SK-N-SH (cell line): ENCODE measurements at regions not wholly inside any gene's neighbourhood (a gene's known extent, or its start where the extent isn't known, plus 50 kb on each side); places are given as distances from the start of the nearest gene placed in this dataset.

ENCODE experiments used
- CTCF ChIA-PET: fragments of 300-600, 350-600 bp; formaldehyde crosslinking; extraction: SDS; loops from one replicate; lab custom pipeline; 2021; lab: Yijun Ruan, JAX
- POLR2A ChIA-PET: fragments of 350-600 bp; sonication (Branson Sonifier 250); formaldehyde crosslinking; extraction: SDS; loops from one replicate; lab custom pipeline; 2020; ENCODE audit warnings: antibody characterized with exemption, inconsistent platforms; lab: Yijun Ruan, JAX
- DNase-seq: peaks from one replicate; pipeline ENCODE4 v3.0.0; 2012
- H2AFZ ChIP-seq: fragments of 200-600 bp; sonication (generic); 2 replicates; pipeline ENCODE4 v1.8.1; 2016; ENCODE audit warnings: antibody characterized with exemption, mild to moderate bottlenecking, low read depth
- H3F3A ChIP-seq: fragments of 200-600 bp; sonication (generic); replicated peaks from 2 replicates; pipeline ENCODE3; 2016; ENCODE audit warnings: antibody characterized with exemption, mild to moderate bottlenecking; ENCODE audit not compliant: insufficient read depth
- H3K27ac ChIP-seq, 2 experiments: fragments of 200-500 bp in 1 of 2; fragments of 200-600 bp in 1 of 2; sonication (Bioruptor generic) in 1 of 2; sonication (generic), shearing (Covaris generic) in 1 of 2; 2 replicates each; pipeline versions ENCODE4 v1.5.1 to v1.6.1; 2014 to 2016; ENCODE audit warnings: low read depth in 2 of 2, inconsistent platforms in 1 of 2, low read length in 1 of 2, mild to moderate bottlenecking in 1 of 2, mixed read lengths in 1 of 2
- H3K27me3 ChIP-seq: fragments of 200-600 bp; sonication (generic), shearing (Covaris generic); 2 replicates; pipeline ENCODE4 v1.6.1; 2016; ENCODE audit warnings: mixed run types; ENCODE audit not compliant: insufficient read depth
- H3K36me3 ChIP-seq, 2 experiments: fragments of 200-500 bp in 1 of 2; fragments of 200-600 bp in 1 of 2; sonication (Bioruptor generic) in 1 of 2; sonication (generic) in 1 of 2; replicated peaks in 1 of 2; 2 replicates each; pipeline versions ENCODE3 to v1.5.1; 2014 to 2016; ENCODE audit warnings: low read length in 1 of 2, mild to moderate bottlenecking in 1 of 2; ENCODE audit not compliant: insufficient read depth in 2 of 2, control insufficient read depth in 1 of 2
- H3K4me1 ChIP-seq, 2 experiments: fragments of 200-500 bp in 1 of 2; fragments of 200-600 bp in 1 of 2; sonication (Bioruptor generic) in 1 of 2; sonication (generic), shearing (Covaris generic) in 1 of 2; 2 replicates each; pipeline versions ENCODE4 v1.5.1 to v1.6.1; 2014 to 2016; ENCODE audit warnings: low read depth in 1 of 2, low read length in 1 of 2, mixed run types in 1 of 2; ENCODE audit not compliant: insufficient read depth in 2 of 2, control insufficient read depth in 1 of 2
- H3K4me2 ChIP-seq: fragments of 200-600 bp; sonication (generic), shearing (Covaris generic); 2 replicates; pipeline ENCODE4 v1.6.1; 2017; ENCODE audit warnings: mixed run types
- H3K4me3 ChIP-seq, 2 experiments: fragments of 200-500 bp in 1 of 2; fragments of 200-600 bp in 1 of 2; sonication (Bioruptor generic) in 1 of 2; sonication (generic), shearing (Covaris generic) in 1 of 2; 2 replicates each; pipeline versions ENCODE4 v1.5.1 to v1.8.1; 2014 to 2016; ENCODE audit warnings: low read depth in 2 of 2, inconsistent platforms in 1 of 2, low read length in 1 of 2, mild to moderate bottlenecking in 1 of 2, mixed read lengths in 1 of 2, moderate library complexity in 1 of 2
- H3K79me2 ChIP-seq: fragments of 200-600 bp; sonication (generic); 2 replicates; pipeline ENCODE4 v1.8.1; 2017; ENCODE audit warnings: mild to moderate bottlenecking; ENCODE audit not compliant: insufficient read depth
- H3K9ac ChIP-seq: fragments of 200-600 bp; sonication (generic); 2 replicates; pipeline ENCODE4 v1.6.1; 2017; ENCODE audit warnings: mixed run types
- H3K9me2 ChIP-seq: fragments of 200-600 bp; sonication (generic); 2 replicates; pipeline ENCODE4 v1.6.1; 2017; ENCODE audit warnings: mixed run types
- H3K9me3 ChIP-seq: fragments of 200-600 bp; sonication (generic); 2 replicates; pipeline ENCODE4 v1.6.1; 2017; ENCODE audit warnings: mixed run types, mild to moderate bottlenecking, moderate library complexity
- H4K20me1 ChIP-seq: fragments of 200-600 bp; sonication (generic); 2 replicates; pipeline ENCODE4 v1.6.1; 2017; ENCODE audit warnings: mild to moderate bottlenecking, mixed run types; ENCODE audit not compliant: insufficient read depth
- ELF1 ChIP-seq: IDR thresholded peaks from 2 replicates; pipeline ENCODE4 v1.4.0; 2012
- EP300 ChIP-seq, 2 experiments: IDR thresholded peaks; 2 replicates each; pipeline versions ENCODE4 v1.4.0 to v1.6.1; 2012; ENCODE audit warnings: borderline replicate concordance in 1 of 2, low read depth in 1 of 2, low read length in 1 of 2
- EZH2phosphoT487 ChIP-seq: fragments of 200-600 bp; sonication (generic); IDR thresholded peaks from 2 replicates; pipeline ENCODE4 v1.6.1; 2017; ENCODE audit warnings: low read depth, mixed run types, mild to moderate bottlenecking, antibody characterized with exemption, moderate library complexity, borderline replicate concordance
- FOXM1 ChIP-seq: IDR thresholded peaks from 2 replicates; pipeline ENCODE4 v1.4.0; 2012; ENCODE audit warnings: low read depth, mild to moderate bottlenecking
- GATA2 ChIP-seq: sonication (generic); formaldehyde crosslinking; IDR thresholded peaks from 2 replicates; pipeline ENCODE4 v1.5.0; 2020; ENCODE audit warnings: mild to moderate bottlenecking, missing genetic modification reagents
- JUND ChIP-seq: IDR thresholded peaks from 2 replicates; pipeline ENCODE4 v1.4.0; 2012
- MEF2A ChIP-seq: IDR thresholded peaks from 2 replicates; pipeline ENCODE4 v1.4.0; 2012; ENCODE audit warnings: low read depth, borderline replicate concordance
- POLR2AphosphoS5 ChIP-seq: IDR thresholded peaks from 2 replicates; pipeline ENCODE4 v1.6.1; 2012; ENCODE audit warnings: low read depth, low read length
- RAD21 ChIP-seq: IDR thresholded peaks from 2 replicates; pipeline ENCODE4 v1.6.1; 2012; ENCODE audit warnings: mild to moderate bottlenecking, low read length
- RFX5 ChIP-seq: IDR thresholded peaks from 2 replicates; pipeline ENCODE4 v1.6.1; 2012; ENCODE audit warnings: mild to moderate bottlenecking, improper control_type of control experiment, low read length
- SIN3A ChIP-seq: IDR thresholded peaks from 2 replicates; pipeline ENCODE4 v1.6.1; 2012; ENCODE audit warnings: low read depth, mild to moderate bottlenecking, low read length, moderate library complexity, borderline replicate concordance
- SMC3 ChIP-seq: IDR thresholded peaks from 2 replicates; pipeline ENCODE4 v1.6.1; 2012; ENCODE audit warnings: low read depth, low read length, improper control_type of control experiment
- TAF1 ChIP-seq: IDR thresholded peaks from 2 replicates; pipeline ENCODE4 v1.6.1; 2012; ENCODE audit warnings: low read depth, mild to moderate bottlenecking, low read length, moderate library complexity, borderline replicate concordance
- TCF12 ChIP-seq: IDR thresholded peaks from 2 replicates; pipeline ENCODE4 v1.4.0; 2012
- YY1 ChIP-seq: IDR thresholded peaks from 2 replicates; pipeline ENCODE4 v1.4.0; 2012; ENCODE audit warnings: low read depth, mild to moderate bottlenecking
- WGBS: methylation state at CpG from one replicate; pipeline ENCODE4 v1.1.6; 2017; ENCODE audit warnings: low lambda C conversion rate; 5-methylcytosine and 5-hydroxymethylcytosine counted together
- TF ChIP-seq, protein P1 (sequence below): IDR thresholded peaks from 2 replicates; pipeline ENCODE4; 2012
- TF ChIP-seq, protein P2 (sequence below): IDR thresholded peaks from 2 replicates; pipeline ENCODE4 v1.4.0; 2012; ENCODE audit warnings: low read depth
- TF ChIP-seq, protein P3 (sequence below): IDR thresholded peaks from 2 replicates; pipeline ENCODE4 v1.6.1; 2012; ENCODE audit warnings: mild to moderate bottlenecking, low read depth, low read length, moderate library complexity
- TF ChIP-seq, protein P4 (sequence below): fragments of 200-600 bp; sonication (generic); IDR thresholded peaks from 2 replicates; pipeline ENCODE4 v1.6.1; 2017; ENCODE audit warnings: antibody characterized with exemption, mild to moderate bottlenecking, moderate library complexity

DNA sequence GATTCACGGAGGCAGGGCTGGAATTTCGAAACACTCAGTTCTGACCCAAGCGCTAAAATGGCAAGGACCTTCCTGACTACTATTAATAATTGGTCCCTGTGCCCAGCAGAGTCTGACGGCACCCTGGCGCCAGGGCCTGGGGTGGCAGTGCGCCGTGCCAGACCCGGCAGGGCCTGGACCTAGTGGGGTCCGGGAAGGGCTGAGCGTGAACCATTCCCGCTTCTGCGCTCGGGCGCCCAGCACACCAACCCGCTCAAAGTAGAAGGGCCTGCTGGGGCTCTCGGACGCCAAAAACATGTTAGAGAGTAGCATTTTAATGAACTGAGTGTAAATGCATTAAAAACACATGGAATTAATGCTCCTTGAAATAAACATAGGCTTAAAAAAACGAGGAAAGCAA is 346.7 kb upstream of the SFRP2 start (continued):
- TF ChIP-seq, protein P1, sequence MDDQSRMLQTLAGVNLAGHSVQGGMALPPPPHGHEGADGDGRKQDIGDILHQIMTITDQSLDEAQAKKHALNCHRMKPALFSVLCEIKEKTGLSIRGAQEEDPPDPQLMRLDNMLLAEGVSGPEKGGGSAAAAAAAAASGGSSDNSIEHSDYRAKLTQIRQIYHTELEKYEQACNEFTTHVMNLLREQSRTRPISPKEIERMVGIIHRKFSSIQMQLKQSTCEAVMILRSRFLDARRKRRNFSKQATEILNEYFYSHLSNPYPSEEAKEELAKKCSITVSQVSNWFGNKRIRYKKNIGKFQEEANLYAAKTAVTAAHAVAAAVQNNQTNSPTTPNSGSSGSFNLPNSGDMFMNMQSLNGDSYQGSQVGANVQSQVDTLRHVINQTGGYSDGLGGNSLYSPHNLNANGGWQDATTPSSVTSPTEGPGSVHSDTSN, result no peak
- TF ChIP-seq FOXM1, result no peak
- TF ChIP-seq, all 33 proteins: peak for 0

DNA sequence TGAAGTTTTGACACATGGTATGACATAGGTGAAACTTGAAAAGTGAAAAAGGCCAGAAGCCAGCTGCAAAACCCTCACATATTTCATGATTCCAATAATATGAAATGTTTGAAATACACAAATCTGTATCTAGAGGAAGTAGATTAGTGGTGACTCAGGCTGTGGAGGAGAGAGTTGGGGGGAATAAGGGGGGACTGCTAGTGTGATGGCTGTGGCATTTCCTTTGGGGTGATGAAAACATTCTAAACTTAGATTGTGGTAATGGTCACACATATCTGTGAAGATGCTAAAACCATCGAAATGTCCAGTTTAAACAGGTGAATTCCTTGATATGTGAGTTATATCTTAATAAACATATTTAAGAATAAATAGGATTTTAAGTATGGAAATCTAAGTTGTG is 343.5 kb upstream of the SFRP2 start:
- no peaks in the 10 kb centered on the region for H3K9me3 ChIP-seq
- H2AFZ ChIP-seq, result no peak overlapping the region
- H3F3A ChIP-seq, result peaks cover 3% of the 10 kb centered on the region
- POLR2A ChIA-PET, result no interaction called here
- TF ChIP-seq RFX5 (no peak), JUND (no peak), POLR2AphosphoS5 (no peak), EZH2phosphoT487 (no peak), TAF1 (no peak), GATA2 (CRISPR knock-in tag) (no peak), ELF1 (no peak), FOXM1 (no peak), MEF2A (no peak), EP300 (IDR thresholded peaks at IDR 0.05; ENCODE audit: borderline replicate concordance in 1 of 2, low read depth in 1 of 2, low read length in 1 of 2) (no peak), TCF12 (no peak), SMC3 (no peak), YY1 (no peak), RAD21 (no peak), SIN3A (no peak)
- TF ChIP-seq, protein P2, sequence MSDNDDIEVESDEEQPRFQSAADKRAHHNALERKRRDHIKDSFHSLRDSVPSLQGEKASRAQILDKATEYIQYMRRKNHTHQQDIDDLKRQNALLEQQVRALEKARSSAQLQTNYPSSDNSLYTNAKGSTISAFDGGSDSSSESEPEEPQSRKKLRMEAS, result no peak
- TF ChIP-seq, protein P3, sequence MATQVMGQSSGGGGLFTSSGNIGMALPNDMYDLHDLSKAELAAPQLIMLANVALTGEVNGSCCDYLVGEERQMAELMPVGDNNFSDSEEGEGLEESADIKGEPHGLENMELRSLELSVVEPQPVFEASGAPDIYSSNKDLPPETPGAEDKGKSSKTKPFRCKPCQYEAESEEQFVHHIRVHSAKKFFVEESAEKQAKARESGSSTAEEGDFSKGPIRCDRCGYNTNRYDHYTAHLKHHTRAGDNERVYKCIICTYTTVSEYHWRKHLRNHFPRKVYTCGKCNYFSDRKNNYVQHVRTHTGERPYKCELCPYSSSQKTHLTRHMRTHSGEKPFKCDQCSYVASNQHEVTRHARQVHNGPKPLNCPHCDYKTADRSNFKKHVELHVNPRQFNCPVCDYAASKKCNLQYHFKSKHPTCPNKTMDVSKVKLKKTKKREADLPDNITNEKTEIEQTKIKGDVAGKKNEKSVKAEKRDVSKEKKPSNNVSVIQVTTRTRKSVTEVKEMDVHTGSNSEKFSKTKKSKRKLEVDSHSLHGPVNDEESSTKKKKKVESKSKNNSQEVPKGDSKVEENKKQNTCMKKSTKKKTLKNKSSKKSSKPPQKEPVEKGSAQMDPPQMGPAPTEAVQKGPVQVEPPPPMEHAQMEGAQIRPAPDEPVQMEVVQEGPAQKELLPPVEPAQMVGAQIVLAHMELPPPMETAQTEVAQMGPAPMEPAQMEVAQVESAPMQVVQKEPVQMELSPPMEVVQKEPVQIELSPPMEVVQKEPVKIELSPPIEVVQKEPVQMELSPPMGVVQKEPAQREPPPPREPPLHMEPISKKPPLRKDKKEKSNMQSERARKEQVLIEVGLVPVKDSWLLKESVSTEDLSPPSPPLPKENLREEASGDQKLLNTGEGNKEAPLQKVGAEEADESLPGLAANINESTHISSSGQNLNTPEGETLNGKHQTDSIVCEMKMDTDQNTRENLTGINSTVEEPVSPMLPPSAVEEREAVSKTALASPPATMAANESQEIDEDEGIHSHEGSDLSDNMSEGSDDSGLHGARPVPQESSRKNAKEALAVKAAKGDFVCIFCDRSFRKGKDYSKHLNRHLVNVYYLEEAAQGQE, result no peak
- TF ChIP-seq, protein P4, sequence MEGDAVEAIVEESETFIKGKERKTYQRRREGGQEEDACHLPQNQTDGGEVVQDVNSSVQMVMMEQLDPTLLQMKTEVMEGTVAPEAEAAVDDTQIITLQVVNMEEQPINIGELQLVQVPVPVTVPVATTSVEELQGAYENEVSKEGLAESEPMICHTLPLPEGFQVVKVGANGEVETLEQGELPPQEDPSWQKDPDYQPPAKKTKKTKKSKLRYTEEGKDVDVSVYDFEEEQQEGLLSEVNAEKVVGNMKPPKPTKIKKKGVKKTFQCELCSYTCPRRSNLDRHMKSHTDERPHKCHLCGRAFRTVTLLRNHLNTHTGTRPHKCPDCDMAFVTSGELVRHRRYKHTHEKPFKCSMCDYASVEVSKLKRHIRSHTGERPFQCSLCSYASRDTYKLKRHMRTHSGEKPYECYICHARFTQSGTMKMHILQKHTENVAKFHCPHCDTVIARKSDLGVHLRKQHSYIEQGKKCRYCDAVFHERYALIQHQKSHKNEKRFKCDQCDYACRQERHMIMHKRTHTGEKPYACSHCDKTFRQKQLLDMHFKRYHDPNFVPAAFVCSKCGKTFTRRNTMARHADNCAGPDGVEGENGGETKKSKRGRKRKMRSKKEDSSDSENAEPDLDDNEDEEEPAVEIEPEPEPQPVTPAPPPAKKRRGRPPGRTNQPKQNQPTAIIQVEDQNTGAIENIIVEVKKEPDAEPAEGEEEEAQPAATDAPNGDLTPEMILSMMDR, result no peak
- TF ChIP-seq, protein P1, result no peak
- no peak overlapping the region for H3K9ac ChIP-seq
- H4K20me1 ChIP-seq, result no peaks in the 10 kb centered on the region
- H3K4me2 ChIP-seq, result no peak overlapping the region
- H3K9me2 ChIP-seq, result no peaks in the 10 kb centered on the region
- H3K27ac ChIP-seq, result no peak overlapping the region
- 0% methylated on average over 1 of the region's 1 CpG for WGBS
- no peaks in the 10 kb centered on the region for H3K36me3 ChIP-seq
- DNase-seq, result no peak
- H3K27me3 ChIP-seq, result peaks cover 20% of the 10 kb centered on the region; the same call in 1 of the 2 replicates
- H3K79me2 ChIP-seq, result no peaks in the 10 kb centered on the region
- CTCF ChIA-PET, result no interaction called here
- H3K4me1 ChIP-seq, result no peaks in the 10 kb centered on the region
- H3K4me3 ChIP-seq, result no peak overlapping the region
